Right lobe of liver (tissue), 4 donors: ENCODE measurements at regions not wholly inside any gene's neighbourhood (a gene's known extent, or its start where the extent isn't known, plus 50 kb on each side); places are given as distances from the start of the nearest gene placed in this dataset.

Source experiments
- POLR2A ChIP-seq: fragments of 450-650 bp; IDR thresholded peaks from one replicate; pipeline ENCODE4 v1.6.1; 2017; ENCODE audit warnings: antibody characterized with exemption, mild to moderate bottlenecking
- TF ChIP-seq, protein P1 (sequence below), 4 donors: fragments of 200-600 bp in 3 of 4; fragments of 450-650 bp in 1 of 4; IDR thresholded peaks; one replicate each; pipeline versions ENCODE4 v1.5.1 to v1.8.0; 2016 to 2022; ENCODE audit warnings: antibody characterized with exemption in 4 of 4, mild to moderate bottlenecking in 2 of 4
- donor health status: DM: no; HTN: no; CAD: no.
- donor health status: DM: no; HTN: no; CAD: no.
- donor health status: DM: no; HTN: yes; CAD: no.

DNA sequence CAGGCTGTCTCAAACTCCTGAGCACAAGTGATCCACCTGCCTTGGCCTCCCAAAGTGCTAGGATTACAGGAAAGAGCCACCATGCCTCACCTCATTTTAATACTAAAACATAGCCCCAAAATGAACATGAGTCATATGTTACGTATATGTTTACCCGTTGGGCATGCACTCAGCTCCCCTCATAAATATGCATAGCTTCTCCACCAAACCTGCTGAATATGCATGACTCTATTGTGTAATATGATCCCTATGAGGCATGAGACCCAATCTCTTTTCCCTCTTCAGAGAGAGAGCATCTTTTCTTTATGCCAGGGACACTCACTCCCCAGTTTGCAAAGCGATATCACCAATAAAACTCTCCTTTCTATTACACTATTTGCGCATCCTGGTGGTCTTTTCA is 464.6 kb upstream of the USP9Y start:
- TF ChIP-seq, protein P1, sequence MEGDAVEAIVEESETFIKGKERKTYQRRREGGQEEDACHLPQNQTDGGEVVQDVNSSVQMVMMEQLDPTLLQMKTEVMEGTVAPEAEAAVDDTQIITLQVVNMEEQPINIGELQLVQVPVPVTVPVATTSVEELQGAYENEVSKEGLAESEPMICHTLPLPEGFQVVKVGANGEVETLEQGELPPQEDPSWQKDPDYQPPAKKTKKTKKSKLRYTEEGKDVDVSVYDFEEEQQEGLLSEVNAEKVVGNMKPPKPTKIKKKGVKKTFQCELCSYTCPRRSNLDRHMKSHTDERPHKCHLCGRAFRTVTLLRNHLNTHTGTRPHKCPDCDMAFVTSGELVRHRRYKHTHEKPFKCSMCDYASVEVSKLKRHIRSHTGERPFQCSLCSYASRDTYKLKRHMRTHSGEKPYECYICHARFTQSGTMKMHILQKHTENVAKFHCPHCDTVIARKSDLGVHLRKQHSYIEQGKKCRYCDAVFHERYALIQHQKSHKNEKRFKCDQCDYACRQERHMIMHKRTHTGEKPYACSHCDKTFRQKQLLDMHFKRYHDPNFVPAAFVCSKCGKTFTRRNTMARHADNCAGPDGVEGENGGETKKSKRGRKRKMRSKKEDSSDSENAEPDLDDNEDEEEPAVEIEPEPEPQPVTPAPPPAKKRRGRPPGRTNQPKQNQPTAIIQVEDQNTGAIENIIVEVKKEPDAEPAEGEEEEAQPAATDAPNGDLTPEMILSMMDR (IDR thresholded peaks at IDR 0.05), result no peak
- no peak for TF ChIP-seq POLR2A
